ENCODE measurements at regions not wholly inside any gene's neighbourhood (a gene's known extent, or its start where the extent isn't known, plus 50 kb on each side); places are given as distances from the start of the nearest gene placed in this dataset.

DNA sequence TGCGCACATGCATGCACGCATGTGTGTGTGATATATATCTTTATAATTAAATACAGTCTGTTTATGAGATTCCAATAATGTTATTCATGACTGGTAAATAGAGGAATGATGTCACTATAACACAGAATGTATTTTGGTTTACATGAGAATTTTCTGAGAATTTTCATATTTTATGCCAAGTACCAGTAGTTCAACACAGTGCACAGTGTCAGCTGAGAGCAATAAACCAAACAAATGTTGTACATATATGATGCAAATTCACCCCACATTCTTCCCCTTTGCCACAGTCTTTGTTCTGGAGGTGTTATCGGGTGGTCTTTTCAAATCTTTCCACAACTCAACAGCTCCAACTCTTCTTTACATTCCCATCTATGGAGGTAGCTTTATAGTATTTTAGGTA is 462.2 kb upstream of the GRM3 start:
- Histone ChIP-seq H3K79me2 (ENCODE audit: insufficient read depth, low read length) (no peaks in the 10 kb centered on the region), H3K4me2 (ENCODE audit: insufficient read depth, low read length) (no peak overlapping the region), H4K20me1 (ENCODE audit: insufficient read depth, low read length) (no peaks in the 10 kb centered on the region), H3K36me3 (ENCODE audit: insufficient read depth, low read length) (no peaks in the 10 kb centered on the region), H3K4me1 (ENCODE audit: insufficient read depth, low read length) (no peaks in the 10 kb centered on the region), H3K9me3 (ENCODE audit: insufficient read depth, low read length, severe bottlenecking) (no peaks in the 10 kb centered on the region), H3K27me3 (ENCODE audit: insufficient read depth, low read length, poor library complexity) (no peaks in the 10 kb centered on the region), H3K27ac (ENCODE audit: low read length) (no peak overlapping the region), H3K4me3 (ENCODE audit: low read depth in 1 of 2, low read length in 2 of 2) (no peak overlapping the region), H3K9ac (ENCODE audit: low read depth, low read length) (no peak overlapping the region), H2AFZ (ENCODE audit: low read depth, low read length) (no peak overlapping the region)
- DNase-seq = no peak
- ATAC-seq (ENCODE audit: insufficient read depth, low read depth) = no peak
- TF ChIP-seq EZH2 (IDR thresholded peaks at IDR 0.05; ENCODE audit: borderline replicate concordance, low read depth, low read length, severe bottlenecking) = no peak
- TF ChIP-seq, protein P1, sequence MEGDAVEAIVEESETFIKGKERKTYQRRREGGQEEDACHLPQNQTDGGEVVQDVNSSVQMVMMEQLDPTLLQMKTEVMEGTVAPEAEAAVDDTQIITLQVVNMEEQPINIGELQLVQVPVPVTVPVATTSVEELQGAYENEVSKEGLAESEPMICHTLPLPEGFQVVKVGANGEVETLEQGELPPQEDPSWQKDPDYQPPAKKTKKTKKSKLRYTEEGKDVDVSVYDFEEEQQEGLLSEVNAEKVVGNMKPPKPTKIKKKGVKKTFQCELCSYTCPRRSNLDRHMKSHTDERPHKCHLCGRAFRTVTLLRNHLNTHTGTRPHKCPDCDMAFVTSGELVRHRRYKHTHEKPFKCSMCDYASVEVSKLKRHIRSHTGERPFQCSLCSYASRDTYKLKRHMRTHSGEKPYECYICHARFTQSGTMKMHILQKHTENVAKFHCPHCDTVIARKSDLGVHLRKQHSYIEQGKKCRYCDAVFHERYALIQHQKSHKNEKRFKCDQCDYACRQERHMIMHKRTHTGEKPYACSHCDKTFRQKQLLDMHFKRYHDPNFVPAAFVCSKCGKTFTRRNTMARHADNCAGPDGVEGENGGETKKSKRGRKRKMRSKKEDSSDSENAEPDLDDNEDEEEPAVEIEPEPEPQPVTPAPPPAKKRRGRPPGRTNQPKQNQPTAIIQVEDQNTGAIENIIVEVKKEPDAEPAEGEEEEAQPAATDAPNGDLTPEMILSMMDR (IDR thresholded peaks at IDR 0.05; ENCODE audit: borderline replicate concordance, extremely low read depth, low read length, poor library complexity, severe bottlenecking) = no peak

DNA sequence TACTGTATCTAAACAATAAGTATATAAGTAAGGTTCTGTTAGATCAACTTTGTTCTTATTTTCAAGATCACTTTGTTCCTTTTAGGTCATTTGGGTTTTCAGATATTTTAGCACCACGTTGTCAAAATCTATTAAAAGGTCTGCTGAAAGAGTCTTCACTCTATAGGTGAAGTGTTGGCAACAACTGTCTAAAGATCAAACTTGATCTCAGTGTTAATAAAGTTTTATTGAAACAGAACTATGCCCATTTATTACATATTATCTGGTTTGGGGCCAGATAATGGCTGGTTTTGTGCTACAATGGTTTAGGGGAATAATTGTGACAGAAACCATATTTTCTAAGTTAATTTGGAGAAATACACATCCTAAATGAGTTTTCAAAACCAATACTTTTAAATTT is 478.9 kb upstream of the GRM3 start:
- no peaks in the 10 kb centered on the region for H3K36me3 ChIP-seq (ENCODE audit: insufficient read depth, low read length)
- H3K9ac ChIP-seq (ENCODE audit: low read depth, low read length) = no peak overlapping the region
- no peak overlapping the region for H3K4me2 ChIP-seq (ENCODE audit: insufficient read depth, low read length)
- H3K4me1 ChIP-seq (ENCODE audit: insufficient read depth, low read length) = no peaks in the 10 kb centered on the region
- no peaks in the 10 kb centered on the region for H3K79me2 ChIP-seq (ENCODE audit: insufficient read depth, low read length)
- DNase-seq (no peak), ATAC-seq (ENCODE audit: insufficient read depth, low read depth) (no peak)
- H3K27ac ChIP-seq (ENCODE audit: low read length) = no peak overlapping the region
- H2AFZ ChIP-seq (ENCODE audit: low read depth, low read length) = no peak overlapping the region
- TF ChIP-seq EZH2 (IDR thresholded peaks at IDR 0.05; ENCODE audit: borderline replicate concordance, low read depth, low read length, severe bottlenecking) = no peak
- TF ChIP-seq, protein P1 (IDR thresholded peaks at IDR 0.05; ENCODE audit: borderline replicate concordance, extremely low read depth, low read length, poor library complexity, severe bottlenecking) = no peak
- H4K20me1 ChIP-seq (ENCODE audit: insufficient read depth, low read length) = no peaks in the 10 kb centered on the region
- no peak overlapping the region for H3K4me3 ChIP-seq (ENCODE audit: low read depth in 1 of 2, low read length in 2 of 2)
- H3K9me3 ChIP-seq (ENCODE audit: insufficient read depth, low read length, severe bottlenecking) = no peaks in the 10 kb centered on the region
- H3K27me3 ChIP-seq (ENCODE audit: insufficient read depth, low read length, poor library complexity) = no peaks in the 10 kb centered on the region

DNA sequence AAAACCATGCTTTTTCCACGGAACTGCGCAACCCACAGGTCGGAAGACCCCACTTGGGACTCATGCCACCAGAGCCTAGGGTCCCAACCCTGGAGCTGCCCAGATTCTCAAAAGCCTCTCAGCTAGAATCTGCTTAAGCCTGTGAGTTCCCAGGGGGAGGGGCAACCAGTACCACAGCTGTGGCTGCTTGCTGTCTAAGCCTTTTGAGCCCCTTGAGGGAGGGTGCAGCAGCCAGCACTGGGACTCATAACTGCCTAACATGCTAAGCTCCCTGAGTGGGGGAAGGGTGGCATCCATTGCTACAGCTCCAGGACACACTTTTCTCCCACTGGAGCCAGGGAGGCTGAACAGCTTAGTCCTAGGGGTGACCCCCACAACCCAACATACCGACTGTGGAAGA is 485.6 kb upstream of the GRM3 start:
- H3K79me2 ChIP-seq (ENCODE audit: insufficient read depth, low read length) = no peaks in the 10 kb centered on the region
- H3K4me2 ChIP-seq (ENCODE audit: insufficient read depth, low read length) = no peak overlapping the region
- H3K9ac ChIP-seq (ENCODE audit: low read depth, low read length) = no peak overlapping the region
- peaks cover 3% of the 10 kb centered on the region for H3K9me3 ChIP-seq (ENCODE audit: insufficient read depth, low read length, severe bottlenecking)
- no peaks in the 10 kb centered on the region for H3K36me3 ChIP-seq (ENCODE audit: insufficient read depth, low read length)
- TF ChIP-seq, protein P1 (IDR thresholded peaks at IDR 0.05; ENCODE audit: borderline replicate concordance, extremely low read depth, low read length, poor library complexity, severe bottlenecking) = no peak
- TF ChIP-seq EZH2 (IDR thresholded peaks at IDR 0.05; ENCODE audit: borderline replicate concordance, low read depth, low read length, severe bottlenecking) = no peak
- ATAC-seq (ENCODE audit: insufficient read depth, low read depth) (no peak), DNase-seq (no peak)
- H2AFZ ChIP-seq (ENCODE audit: low read depth, low read length) = no peak overlapping the region
- no peak overlapping the region for H3K4me3 ChIP-seq (ENCODE audit: low read depth in 1 of 2, low read length in 2 of 2)
- H3K27me3 ChIP-seq (ENCODE audit: insufficient read depth, low read length, poor library complexity) = no peaks in the 10 kb centered on the region
- H4K20me1 ChIP-seq (ENCODE audit: insufficient read depth, low read length) = no peaks in the 10 kb centered on the region
- H3K27ac ChIP-seq (ENCODE audit: low read length) = no peak overlapping the region
- H3K4me1 ChIP-seq (ENCODE audit: insufficient read depth, low read length) = no peaks in the 10 kb centered on the region

DNA sequence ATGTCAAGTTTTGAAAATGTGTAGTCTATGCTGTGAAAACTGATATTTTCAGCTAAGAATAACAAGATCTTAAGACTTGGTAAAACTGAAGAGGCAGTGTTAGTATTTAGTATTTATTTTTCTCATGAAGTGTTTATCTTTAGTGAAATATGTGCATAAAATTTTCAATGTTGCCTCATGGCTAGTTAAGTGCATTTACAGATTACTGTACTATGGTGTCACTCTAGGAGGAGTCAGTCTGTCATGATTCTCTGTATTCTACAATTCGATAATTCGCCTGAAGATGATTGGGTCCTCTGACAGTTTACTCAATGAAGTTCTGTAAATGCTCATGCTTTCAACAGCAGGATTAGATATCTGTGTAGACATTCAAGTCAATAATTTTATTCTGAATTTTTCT is 488.1 kb upstream of the GRM3 start:
- Histone ChIP-seq H3K4me1 (ENCODE audit: insufficient read depth, low read length) (no peaks in the 10 kb centered on the region), H3K4me3 (ENCODE audit: low read depth in 1 of 2, low read length in 2 of 2) (no peak overlapping the region), H3K27me3 (ENCODE audit: insufficient read depth, low read length, poor library complexity) (no peaks in the 10 kb centered on the region), H2AFZ (ENCODE audit: low read depth, low read length) (no peak overlapping the region), H3K79me2 (ENCODE audit: insufficient read depth, low read length) (no peaks in the 10 kb centered on the region), H3K4me2 (ENCODE audit: insufficient read depth, low read length) (no peak overlapping the region), H3K36me3 (ENCODE audit: insufficient read depth, low read length) (no peaks in the 10 kb centered on the region), H3K27ac (ENCODE audit: low read length) (no peak overlapping the region), H4K20me1 (ENCODE audit: insufficient read depth, low read length) (no peaks in the 10 kb centered on the region), H3K9me3 (ENCODE audit: insufficient read depth, low read length, severe bottlenecking) (peaks cover 3% of the 10 kb centered on the region), H3K9ac (ENCODE audit: low read depth, low read length) (no peak overlapping the region)
- ATAC-seq (ENCODE audit: insufficient read depth, low read depth) (no peak), DNase-seq (no peak)
- TF ChIP-seq, protein P1 (IDR thresholded peaks at IDR 0.05; ENCODE audit: borderline replicate concordance, extremely low read depth, low read length, poor library complexity, severe bottlenecking) = no peak
- TF ChIP-seq EZH2 (IDR thresholded peaks at IDR 0.05; ENCODE audit: borderline replicate concordance, low read depth, low read length, severe bottlenecking) = no peak
